Vagina (tissue), 2 donors: ENCODE measurements at regions not wholly inside any gene's neighbourhood (a gene's known extent, or its start where the extent isn't known, plus 50 kb on each side); places are given as distances from the start of the nearest gene placed in this dataset.

Experiments
- POLR2A ChIP-seq, 2 donors: fragments of 450-650 bp; IDR thresholded peaks; one replicate each; pipeline ENCODE4 v1.6.1; 2017; ENCODE audit warnings: antibody characterized with exemption in 2 of 2, mild to moderate bottlenecking in 2 of 2, moderate library complexity in 2 of 2
- POLR2AphosphoS5 ChIP-seq, 2 donors: sonication (generic); formaldehyde crosslinking; IDR thresholded peaks; one replicate each; pipeline ENCODE4 v1.9.0; 2017; ENCODE audit warnings: antibody characterized with exemption in 2 of 2, mild to moderate bottlenecking in 2 of 2, low read depth in 1 of 2; ENCODE audit not compliant: insufficient read depth in 1 of 2
- TF ChIP-seq, protein P1 (sequence below), 3 experiments: fragments of 450-650 bp in 2 of 3; fragments of 200-600 bp in 1 of 3; sonication (generic) in 1 of 3; IDR thresholded peaks; one replicate each; pipeline ENCODE4 v1.5.1; 2017 to 2019; ENCODE audit warnings: antibody characterized with exemption in 3 of 3, mild to moderate bottlenecking in 2 of 3, moderate library complexity in 2 of 3

DNA sequence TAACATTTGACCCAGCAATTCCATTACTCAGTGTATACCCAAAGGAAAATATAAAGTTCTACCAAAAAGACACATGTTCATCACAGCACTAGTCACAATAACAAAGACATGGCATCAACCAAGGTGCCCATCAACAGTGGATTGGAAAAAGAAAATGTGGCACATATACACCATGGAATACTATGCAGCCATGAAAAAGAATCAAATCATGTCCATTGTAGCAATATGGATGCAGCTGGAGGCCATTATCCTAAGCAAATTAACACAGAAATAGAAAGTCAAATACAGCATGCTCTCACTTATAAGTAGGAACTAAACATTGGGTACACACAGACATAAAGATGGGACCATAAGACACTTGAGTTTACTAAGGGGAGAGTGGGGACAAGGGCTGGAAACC lies 441.9 kb upstream of the ID4 start:
- TF ChIP-seq, protein P1, sequence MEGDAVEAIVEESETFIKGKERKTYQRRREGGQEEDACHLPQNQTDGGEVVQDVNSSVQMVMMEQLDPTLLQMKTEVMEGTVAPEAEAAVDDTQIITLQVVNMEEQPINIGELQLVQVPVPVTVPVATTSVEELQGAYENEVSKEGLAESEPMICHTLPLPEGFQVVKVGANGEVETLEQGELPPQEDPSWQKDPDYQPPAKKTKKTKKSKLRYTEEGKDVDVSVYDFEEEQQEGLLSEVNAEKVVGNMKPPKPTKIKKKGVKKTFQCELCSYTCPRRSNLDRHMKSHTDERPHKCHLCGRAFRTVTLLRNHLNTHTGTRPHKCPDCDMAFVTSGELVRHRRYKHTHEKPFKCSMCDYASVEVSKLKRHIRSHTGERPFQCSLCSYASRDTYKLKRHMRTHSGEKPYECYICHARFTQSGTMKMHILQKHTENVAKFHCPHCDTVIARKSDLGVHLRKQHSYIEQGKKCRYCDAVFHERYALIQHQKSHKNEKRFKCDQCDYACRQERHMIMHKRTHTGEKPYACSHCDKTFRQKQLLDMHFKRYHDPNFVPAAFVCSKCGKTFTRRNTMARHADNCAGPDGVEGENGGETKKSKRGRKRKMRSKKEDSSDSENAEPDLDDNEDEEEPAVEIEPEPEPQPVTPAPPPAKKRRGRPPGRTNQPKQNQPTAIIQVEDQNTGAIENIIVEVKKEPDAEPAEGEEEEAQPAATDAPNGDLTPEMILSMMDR (IDR thresholded peaks at IDR 0.05), result no peak
- TF ChIP-seq POLR2A (IDR thresholded peaks at IDR 0.05) (no peak), POLR2AphosphoS5 (IDR thresholded peaks at IDR 0.05; ENCODE audit: insufficient read depth in 1 of 2, low read depth in 1 of 2) (no peak)
